Testis (tissue), 2 donors: ENCODE measurements at regions not wholly inside any gene's neighbourhood (a gene's known extent, or its start where the extent isn't known, plus 50 kb on each side); places are given as distances from the start of the nearest gene placed in this dataset.

ENCODE experiments used
- POLR2A ChIP-seq: fragments of 450-650 bp; IDR thresholded peaks from one replicate; pipeline ENCODE4 v1.6.1; 2017; ENCODE audit warnings: antibody characterized with exemption, mild to moderate bottlenecking, moderate library complexity
- TF ChIP-seq, protein P1 (sequence below), 3 experiments: fragments of 450-650 bp in 2 of 3; fragments of 200-600 bp in 1 of 3; sonication (generic) in 1 of 3; IDR thresholded peaks; one replicate each; pipeline ENCODE4 v1.5.1; 2016 to 2019; ENCODE audit warnings: antibody characterized with exemption in 3 of 3, mild to moderate bottlenecking in 2 of 3, moderate library complexity in 1 of 3

DNA sequence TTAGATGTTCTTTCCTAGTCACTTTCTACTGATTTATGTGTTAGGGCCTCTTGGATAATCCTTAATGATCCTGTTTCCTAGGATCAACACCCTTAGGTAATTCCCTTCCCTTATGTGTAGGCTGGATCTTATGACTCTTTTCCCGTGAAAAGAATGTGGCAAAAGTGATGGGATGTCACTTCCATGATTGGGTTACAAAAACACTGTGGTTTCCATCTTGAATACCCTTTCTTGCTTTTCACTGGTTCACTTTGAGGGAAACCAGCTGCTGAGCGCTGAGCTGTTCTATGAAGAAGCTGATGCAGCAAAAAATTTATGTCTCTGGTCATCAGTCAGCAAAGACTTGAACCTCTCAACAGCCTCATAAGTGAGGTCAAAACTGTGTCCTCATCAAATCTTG, 609.4 kb downstream of the OLFM4 start:
- TF ChIP-seq, protein P1, sequence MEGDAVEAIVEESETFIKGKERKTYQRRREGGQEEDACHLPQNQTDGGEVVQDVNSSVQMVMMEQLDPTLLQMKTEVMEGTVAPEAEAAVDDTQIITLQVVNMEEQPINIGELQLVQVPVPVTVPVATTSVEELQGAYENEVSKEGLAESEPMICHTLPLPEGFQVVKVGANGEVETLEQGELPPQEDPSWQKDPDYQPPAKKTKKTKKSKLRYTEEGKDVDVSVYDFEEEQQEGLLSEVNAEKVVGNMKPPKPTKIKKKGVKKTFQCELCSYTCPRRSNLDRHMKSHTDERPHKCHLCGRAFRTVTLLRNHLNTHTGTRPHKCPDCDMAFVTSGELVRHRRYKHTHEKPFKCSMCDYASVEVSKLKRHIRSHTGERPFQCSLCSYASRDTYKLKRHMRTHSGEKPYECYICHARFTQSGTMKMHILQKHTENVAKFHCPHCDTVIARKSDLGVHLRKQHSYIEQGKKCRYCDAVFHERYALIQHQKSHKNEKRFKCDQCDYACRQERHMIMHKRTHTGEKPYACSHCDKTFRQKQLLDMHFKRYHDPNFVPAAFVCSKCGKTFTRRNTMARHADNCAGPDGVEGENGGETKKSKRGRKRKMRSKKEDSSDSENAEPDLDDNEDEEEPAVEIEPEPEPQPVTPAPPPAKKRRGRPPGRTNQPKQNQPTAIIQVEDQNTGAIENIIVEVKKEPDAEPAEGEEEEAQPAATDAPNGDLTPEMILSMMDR (IDR thresholded peaks at IDR 0.05) = no peak
- no peak for TF ChIP-seq POLR2A
